Mesothelial cell of epicardium (in vitro differentiated cells): ENCODE measurements at regions not wholly inside any gene's neighbourhood (a gene's known extent, or its start where the extent isn't known, plus 50 kb on each side); places are given as distances from the start of the nearest gene placed in this dataset.

Experiments used
- DNase-seq, 2 experiments: peaks; one replicate each; pipeline ENCODE4 v3.0.0; 2021; ENCODE audit warnings: low spot score in 2 of 2; ENCODE audit not compliant: unreplicated experiment in 2 of 2
- H3K27ac Mint-ChIP-seq: 2 replicates; pipeline ENCODE4 v1.8.0; 2021; ENCODE audit warnings: mixed read lengths
- H3K27me3 Mint-ChIP-seq: 2 replicates; pipeline ENCODE4 v1.8.0; 2021; ENCODE audit warnings: low read depth, mixed read lengths
- H3K36me3 Mint-ChIP-seq: 2 replicates; pipeline ENCODE4 v1.8.0; 2021; ENCODE audit warnings: mixed read lengths
- H3K4me1 Mint-ChIP-seq: 2 replicates; pipeline ENCODE4 v1.8.0; 2021; ENCODE audit warnings: mixed read lengths
- H3K4me3 Mint-ChIP-seq: 2 replicates; pipeline ENCODE4 v1.8.0; 2021; ENCODE audit warnings: mild to moderate bottlenecking, moderate library complexity, mixed read lengths
- H3K9me3 Mint-ChIP-seq: 2 replicates; pipeline ENCODE4 v1.8.0; 2021; ENCODE audit warnings: mixed read lengths
- CTCF ChIP-seq: fragments of 200-600 bp; sonication (generic); IDR thresholded peaks from one replicate; pipeline ENCODE4 v1.5.0; 2021; ENCODE audit warnings: antibody characterized with exemption; ENCODE audit not compliant: unreplicated experiment

- no peaks in the 10 kb centered on the region for H3K36me3 Mint-ChIP-seq
- DNase-seq, result no peak
- no peaks in the 10 kb centered on the region for H3K27me3 Mint-ChIP-seq
- no peak overlapping the region for H3K4me3 Mint-ChIP-seq
- peaks cover 44% of the 10 kb centered on the region for H3K4me1 Mint-ChIP-seq
- peak overlapping the region; percentile 54 for H3K27ac Mint-ChIP-seq
- no peak for TF ChIP-seq CTCF
- H3K9me3 Mint-ChIP-seq, result no peaks in the 10 kb centered on the region
These were observed 148.6 kb upstream of the PKDCC start for GRCh38 chr2:41899189-41899588.

GRCh38 chr2:41900101-41900577, 147.7 kb upstream of the PKDCC start:
- Mint-ChIP-seq H3K27me3 (no peaks in the 10 kb centered on the region), H3K27ac (peak overlapping the region; percentile 54), H3K9me3 (no peaks in the 10 kb centered on the region), H3K36me3 (no peaks in the 10 kb centered on the region), H3K4me1 (peaks cover 44% of the 10 kb centered on the region), H3K4me3 (no peak overlapping the region)
- no peak for TF ChIP-seq CTCF
- DNase-seq, result no peak

GRCh38 chr2:41902897-41903296, 144.9 kb upstream of the PKDCC start:
- H3K4me1 Mint-ChIP-seq, result peaks cover 47% of the 10 kb centered on the region
- H3K27me3 Mint-ChIP-seq, result no peaks in the 10 kb centered on the region

GRCh38 chr2:41903474-41904135, 144.2 kb upstream of the PKDCC start:
- no peaks in the 10 kb centered on the region for H3K9me3 Mint-ChIP-seq
- H3K4me3 Mint-ChIP-seq, result no peak overlapping the region
- TF ChIP-seq CTCF, result no peak
- no peaks in the 10 kb centered on the region for H3K36me3 Mint-ChIP-seq
- peak overlapping the region; percentile 44 for H3K27ac Mint-ChIP-seq
- peaks cover 49% of the 10 kb centered on the region for H3K4me1 Mint-ChIP-seq
- H3K27me3 Mint-ChIP-seq, result no peaks in the 10 kb centered on the region
- DNase-seq, result no peak

More at GRCh38 chr2:41902897-41903296, 144.9 kb upstream of the PKDCC start:
- H3K4me3 Mint-ChIP-seq, result no peak overlapping the region
- DNase-seq, result no peak
- H3K27ac Mint-ChIP-seq, result peak overlapping the region; percentile 44
- no peaks in the 10 kb centered on the region for H3K36me3 Mint-ChIP-seq
- TF ChIP-seq CTCF, result no peak
- H3K9me3 Mint-ChIP-seq, result no peaks in the 10 kb centered on the region

- H3K36me3 Mint-ChIP-seq, result no peaks in the 10 kb centered on the region
- DNase-seq, result no peak
- H3K27ac Mint-ChIP-seq, result peak overlapping the region; percentile 44
- H3K4me1 Mint-ChIP-seq, result peaks cover 42% of the 10 kb centered on the region
- TF ChIP-seq CTCF, result no peak
- no peaks in the 10 kb centered on the region for H3K9me3 Mint-ChIP-seq
- no peak overlapping the region for H3K4me3 Mint-ChIP-seq
- H3K27me3 Mint-ChIP-seq, result no peaks in the 10 kb centered on the region
These were observed 143.4 kb upstream of the PKDCC start for GRCh38 chr2:41904459-41904858.
